ENCODE measurements at regions not wholly inside any gene's neighbourhood (a gene's known extent, or its start where the extent isn't known, plus 50 kb on each side); places are given as distances from the start of the nearest gene placed in this dataset.

DNA sequence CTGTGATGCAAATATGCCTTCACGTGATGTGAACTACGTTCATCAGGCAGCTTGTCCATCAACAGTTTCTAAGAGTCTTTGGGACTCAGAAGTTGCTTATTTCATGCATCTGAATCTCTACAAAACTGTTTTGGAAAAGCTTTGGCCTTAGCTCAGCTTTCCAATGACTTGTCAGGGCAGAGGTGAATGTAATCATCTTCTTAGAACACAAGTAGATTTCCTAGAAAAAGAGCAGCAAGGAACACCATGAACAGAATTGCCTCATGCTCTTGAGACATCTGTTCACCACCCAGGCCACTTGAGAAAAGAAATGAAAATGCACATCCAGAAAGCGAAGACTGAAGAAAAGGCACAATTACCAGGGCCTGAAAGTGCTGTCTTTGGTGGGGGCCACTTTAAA lies 105.8 kb upstream of the PDHA1 start:
- TF ChIP-seq ZSCAN20 (CRISPR knock-in tag; IDR thresholded peaks at IDR 0.05), result no peak
- no peak for TF ChIP-seq CHD4 (IDR thresholded peaks at IDR 0.05; ENCODE audit: borderline replicate concordance)
- TF ChIP-seq, protein P1, sequence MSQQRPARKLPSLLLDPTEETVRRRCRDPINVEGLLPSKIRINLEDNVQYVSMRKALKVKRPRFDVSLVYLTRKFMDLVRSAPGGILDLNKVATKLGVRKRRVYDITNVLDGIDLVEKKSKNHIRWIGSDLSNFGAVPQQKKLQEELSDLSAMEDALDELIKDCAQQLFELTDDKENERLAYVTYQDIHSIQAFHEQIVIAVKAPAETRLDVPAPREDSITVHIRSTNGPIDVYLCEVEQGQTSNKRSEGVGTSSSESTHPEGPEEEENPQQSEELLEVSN (IDR thresholded peaks at IDR 0.05; ENCODE audit: borderline replicate concordance, low read depth), result no peak
- TF ChIP-seq, protein P2, sequence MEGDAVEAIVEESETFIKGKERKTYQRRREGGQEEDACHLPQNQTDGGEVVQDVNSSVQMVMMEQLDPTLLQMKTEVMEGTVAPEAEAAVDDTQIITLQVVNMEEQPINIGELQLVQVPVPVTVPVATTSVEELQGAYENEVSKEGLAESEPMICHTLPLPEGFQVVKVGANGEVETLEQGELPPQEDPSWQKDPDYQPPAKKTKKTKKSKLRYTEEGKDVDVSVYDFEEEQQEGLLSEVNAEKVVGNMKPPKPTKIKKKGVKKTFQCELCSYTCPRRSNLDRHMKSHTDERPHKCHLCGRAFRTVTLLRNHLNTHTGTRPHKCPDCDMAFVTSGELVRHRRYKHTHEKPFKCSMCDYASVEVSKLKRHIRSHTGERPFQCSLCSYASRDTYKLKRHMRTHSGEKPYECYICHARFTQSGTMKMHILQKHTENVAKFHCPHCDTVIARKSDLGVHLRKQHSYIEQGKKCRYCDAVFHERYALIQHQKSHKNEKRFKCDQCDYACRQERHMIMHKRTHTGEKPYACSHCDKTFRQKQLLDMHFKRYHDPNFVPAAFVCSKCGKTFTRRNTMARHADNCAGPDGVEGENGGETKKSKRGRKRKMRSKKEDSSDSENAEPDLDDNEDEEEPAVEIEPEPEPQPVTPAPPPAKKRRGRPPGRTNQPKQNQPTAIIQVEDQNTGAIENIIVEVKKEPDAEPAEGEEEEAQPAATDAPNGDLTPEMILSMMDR (IDR thresholded peaks at IDR 0.05), result no peak
- TF ChIP-seq, protein P3, sequence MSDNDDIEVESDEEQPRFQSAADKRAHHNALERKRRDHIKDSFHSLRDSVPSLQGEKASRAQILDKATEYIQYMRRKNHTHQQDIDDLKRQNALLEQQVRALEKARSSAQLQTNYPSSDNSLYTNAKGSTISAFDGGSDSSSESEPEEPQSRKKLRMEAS (IDR thresholded peaks at IDR 0.05), result no peak
